Fibroblast of lung (primary cell): ENCODE measurements at regions not wholly inside any gene's neighbourhood (a gene's known extent, or its start where the extent isn't known, plus 50 kb on each side); places are given as distances from the start of the nearest gene placed in this dataset.

Experiments
- DNase-seq, 2 donors: peaks; one replicate each; pipeline versions ENCODE4 v3.0.0 to v3.0.0-alpha.2; 2010; ENCODE audit warnings: low read depth in 2 of 2
- H2AFZ ChIP-seq: 2 replicates; pipeline ENCODE4 v1.5.1; 2012; ENCODE audit warnings: low read length, control low read depth, inconsistent platforms
- H3K27ac ChIP-seq: 2 replicates; pipeline ENCODE4 v1.5.1; 2011; ENCODE audit warnings: low read length, control low read depth; ENCODE audit not compliant: insufficient read depth
- H3K27me3 ChIP-seq: 2 replicates; pipeline ENCODE4 v1.5.1; 2011; ENCODE audit warnings: mild to moderate bottlenecking, low read length; ENCODE audit not compliant: control insufficient read depth, insufficient read depth
- H3K36me3 ChIP-seq: 2 replicates; pipeline ENCODE4 v1.5.1; 2011; ENCODE audit warnings: low read length; ENCODE audit not compliant: control insufficient read depth, insufficient read depth
- H3K4me1 ChIP-seq: 2 replicates; pipeline ENCODE4 v1.5.1; 2011; ENCODE audit warnings: low read length; ENCODE audit not compliant: control insufficient read depth, insufficient read depth; ENCODE audit errors: extremely low read depth
- H3K4me2 ChIP-seq: 2 replicates; pipeline ENCODE4 v1.5.1; 2011; ENCODE audit warnings: low read length, control low read depth; ENCODE audit not compliant: insufficient read depth; ENCODE audit errors: extremely low read depth
- H3K4me3 ChIP-seq, 4 experiments: fragments of 200-600 bp in 1 of 4; sonication (generic) in 1 of 4; replicated peaks in 1 of 4; 2 replicates each; pipeline ENCODE4 v1.5.1; 2011 to 2016; ENCODE audit warnings: low read length in 4 of 4, low read depth in 3 of 4, mild to moderate bottlenecking in 3 of 4, control low read depth in 2 of 4, inconsistent platforms in 1 of 4, mixed read lengths in 1 of 4; ENCODE audit not compliant: insufficient read depth in 1 of 4; ENCODE audit errors: control extremely low read depth in 1 of 4
- H3K79me2 ChIP-seq: 2 replicates; pipeline ENCODE4 v1.5.1; 2012; ENCODE audit warnings: mild to moderate bottlenecking, low read length, inconsistent platforms; ENCODE audit not compliant: control insufficient read depth, insufficient read depth
- H3K9ac ChIP-seq: 2 replicates; pipeline ENCODE4 v1.5.1; 2011; ENCODE audit warnings: mild to moderate bottlenecking, low read length, control low read depth; ENCODE audit not compliant: insufficient read depth
- H3K9me3 ChIP-seq: 2 replicates; pipeline ENCODE4 v1.5.1; 2012; ENCODE audit warnings: low read depth, low read length; ENCODE audit not compliant: control insufficient read depth, insufficient read depth
- H4K20me1 ChIP-seq: 2 replicates; pipeline ENCODE4 v1.5.1; 2011; ENCODE audit warnings: low read length; ENCODE audit not compliant: control insufficient read depth, insufficient read depth; ENCODE audit errors: extremely low read depth
- EZH2 ChIP-seq: IDR thresholded peaks from 2 replicates; pipeline ENCODE4 v1.5.1; 2012; ENCODE audit warnings: low read length, control low read depth, mild to moderate bottlenecking; ENCODE audit errors: missing control alignments
- TF ChIP-seq, protein P1 (sequence below), 2 donors: IDR thresholded peaks in 1 of 2; conservative IDR thresholded peaks in 1 of 2; 1 replicate in 1 of 2; 2 replicates in 1 of 2; pipeline ENCODE4 v1.5.1; 2011 to 2012; ENCODE audit warnings: low read length in 2 of 2, control low read depth in 1 of 2, inconsistent platforms in 1 of 2, low read depth in 1 of 2, mild to moderate bottlenecking in 1 of 2

DNA sequence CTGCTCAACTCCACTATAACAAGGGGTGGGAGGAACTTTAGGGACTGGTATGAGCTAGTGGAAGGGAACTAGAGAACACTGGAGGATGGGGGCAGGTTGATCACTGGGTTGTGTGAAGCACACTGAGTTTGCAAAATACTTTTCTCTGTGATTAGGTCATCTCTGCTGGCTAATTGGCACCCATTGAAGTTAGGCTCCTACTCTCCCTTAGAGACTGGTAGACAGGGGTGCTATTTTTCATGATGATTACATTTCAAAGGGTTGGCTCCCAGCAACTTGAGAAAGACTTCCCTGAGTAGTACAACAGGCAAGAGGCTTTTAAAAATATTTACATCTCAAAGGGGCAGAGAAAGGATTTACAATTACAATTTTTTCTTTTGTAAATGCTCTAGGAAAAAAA is 50.4 kb upstream of the MTAP start:
- Histone ChIP-seq H3K79me2 (no peaks in the 10 kb centered on the region), H3K4me3 (no peak overlapping the region), H4K20me1 (no peaks in the 10 kb centered on the region), H3K36me3 (no peaks in the 10 kb centered on the region), H3K4me1 (no peaks in the 10 kb centered on the region), H3K9ac (no peak overlapping the region), H3K27me3 (no peaks in the 10 kb centered on the region), H3K9me3 (no peaks in the 10 kb centered on the region), H3K27ac (no peak overlapping the region), H2AFZ (no peak overlapping the region), H3K4me2 (no peak overlapping the region)
- TF ChIP-seq EZH2, result no peak
- TF ChIP-seq, protein P1, sequence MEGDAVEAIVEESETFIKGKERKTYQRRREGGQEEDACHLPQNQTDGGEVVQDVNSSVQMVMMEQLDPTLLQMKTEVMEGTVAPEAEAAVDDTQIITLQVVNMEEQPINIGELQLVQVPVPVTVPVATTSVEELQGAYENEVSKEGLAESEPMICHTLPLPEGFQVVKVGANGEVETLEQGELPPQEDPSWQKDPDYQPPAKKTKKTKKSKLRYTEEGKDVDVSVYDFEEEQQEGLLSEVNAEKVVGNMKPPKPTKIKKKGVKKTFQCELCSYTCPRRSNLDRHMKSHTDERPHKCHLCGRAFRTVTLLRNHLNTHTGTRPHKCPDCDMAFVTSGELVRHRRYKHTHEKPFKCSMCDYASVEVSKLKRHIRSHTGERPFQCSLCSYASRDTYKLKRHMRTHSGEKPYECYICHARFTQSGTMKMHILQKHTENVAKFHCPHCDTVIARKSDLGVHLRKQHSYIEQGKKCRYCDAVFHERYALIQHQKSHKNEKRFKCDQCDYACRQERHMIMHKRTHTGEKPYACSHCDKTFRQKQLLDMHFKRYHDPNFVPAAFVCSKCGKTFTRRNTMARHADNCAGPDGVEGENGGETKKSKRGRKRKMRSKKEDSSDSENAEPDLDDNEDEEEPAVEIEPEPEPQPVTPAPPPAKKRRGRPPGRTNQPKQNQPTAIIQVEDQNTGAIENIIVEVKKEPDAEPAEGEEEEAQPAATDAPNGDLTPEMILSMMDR (conservative IDR thresholded peaks at IDR 0.05 in 1 of 2, IDR thresholded peaks at IDR 0.05 in 1 of 2; ENCODE audit: low read depth in 1 of 2, low read length in 2 of 2), result no peak
- no peak for DNase-seq
